Mesothelial cell of epicardium (in vitro differentiated cells): ENCODE measurements at regions not wholly inside any gene's neighbourhood (a gene's known extent, or its start where the extent isn't known, plus 50 kb on each side); places are given as distances from the start of the nearest gene placed in this dataset.

Experiments
- DNase-seq, 2 experiments: peaks; one replicate each; pipeline ENCODE4 v3.0.0; 2021; ENCODE audit warnings: low spot score in 2 of 2; ENCODE audit not compliant: unreplicated experiment in 2 of 2
- H3K27ac Mint-ChIP-seq: 2 replicates; pipeline ENCODE4 v1.8.0; 2021; ENCODE audit warnings: mixed read lengths
- H3K27me3 Mint-ChIP-seq: 2 replicates; pipeline ENCODE4 v1.8.0; 2021; ENCODE audit warnings: low read depth, mixed read lengths
- H3K36me3 Mint-ChIP-seq: 2 replicates; pipeline ENCODE4 v1.8.0; 2021; ENCODE audit warnings: mixed read lengths
- H3K4me1 Mint-ChIP-seq: 2 replicates; pipeline ENCODE4 v1.8.0; 2021; ENCODE audit warnings: mixed read lengths
- H3K4me3 Mint-ChIP-seq: 2 replicates; pipeline ENCODE4 v1.8.0; 2021; ENCODE audit warnings: mild to moderate bottlenecking, moderate library complexity, mixed read lengths
- H3K9me3 Mint-ChIP-seq: 2 replicates; pipeline ENCODE4 v1.8.0; 2021; ENCODE audit warnings: mixed read lengths
- CTCF ChIP-seq: fragments of 200-600 bp; sonication (generic); IDR thresholded peaks from one replicate; pipeline ENCODE4 v1.5.0; 2021; ENCODE audit warnings: antibody characterized with exemption; ENCODE audit not compliant: unreplicated experiment

- no peak for DNase-seq
- Mint-ChIP-seq H3K36me3 (no peaks in the 10 kb centered on the region), H3K27me3 (no peaks in the 10 kb centered on the region), H3K27ac (no peak overlapping the region), H3K9me3 (peaks cover 11% of the 10 kb centered on the region), H3K4me1 (no peaks in the 10 kb centered on the region), H3K4me3 (no peak overlapping the region)
- TF ChIP-seq CTCF, result no peak
Measured at GRCh38 chr9:29044959-29045358, 1471.7 kb upstream of the C9orf72 start.

DNA sequence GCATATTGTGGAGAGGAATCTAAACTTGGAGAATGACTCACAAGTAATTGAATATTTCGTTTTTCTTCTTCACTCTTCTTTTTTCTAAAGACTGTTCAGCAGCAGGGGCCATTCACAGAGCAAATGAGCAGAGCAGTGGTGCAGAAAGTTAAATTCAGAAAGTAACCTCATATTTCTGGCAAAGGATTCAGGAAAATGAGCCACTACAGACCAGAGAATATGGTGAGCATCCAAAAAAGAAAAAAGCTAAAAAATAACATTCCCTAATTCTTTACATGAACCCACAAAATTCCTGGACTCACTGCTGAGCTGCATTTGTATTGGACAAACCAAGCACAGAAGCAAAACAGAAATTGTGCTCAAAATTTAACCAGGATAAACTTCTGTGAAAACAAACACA, 1486.8 kb upstream of the C9orf72 start:
- no peak overlapping the region for H3K27ac Mint-ChIP-seq
- no peaks in the 10 kb centered on the region for H3K4me1 Mint-ChIP-seq
- TF ChIP-seq CTCF, result no peak
- H3K4me3 Mint-ChIP-seq, result no peak overlapping the region
- H3K36me3 Mint-ChIP-seq, result no peaks in the 10 kb centered on the region
- H3K27me3 Mint-ChIP-seq, result peaks cover 2% of the 10 kb centered on the region
- peaks cover 6% of the 10 kb centered on the region for H3K9me3 Mint-ChIP-seq
- no peak for DNase-seq

- H3K27me3 Mint-ChIP-seq, result peaks cover 5% of the 10 kb centered on the region
- TF ChIP-seq CTCF, result no peak
- no peaks in the 10 kb centered on the region for H3K4me1 Mint-ChIP-seq
- no peak overlapping the region for H3K4me3 Mint-ChIP-seq
- no peak for DNase-seq
- H3K36me3 Mint-ChIP-seq, result no peaks in the 10 kb centered on the region
- no peaks in the 10 kb centered on the region for H3K9me3 Mint-ChIP-seq
- no peak overlapping the region for H3K27ac Mint-ChIP-seq
Measured at GRCh38 chr9:29062446-29062845, 1489.2 kb upstream of the C9orf72 start.

DNA sequence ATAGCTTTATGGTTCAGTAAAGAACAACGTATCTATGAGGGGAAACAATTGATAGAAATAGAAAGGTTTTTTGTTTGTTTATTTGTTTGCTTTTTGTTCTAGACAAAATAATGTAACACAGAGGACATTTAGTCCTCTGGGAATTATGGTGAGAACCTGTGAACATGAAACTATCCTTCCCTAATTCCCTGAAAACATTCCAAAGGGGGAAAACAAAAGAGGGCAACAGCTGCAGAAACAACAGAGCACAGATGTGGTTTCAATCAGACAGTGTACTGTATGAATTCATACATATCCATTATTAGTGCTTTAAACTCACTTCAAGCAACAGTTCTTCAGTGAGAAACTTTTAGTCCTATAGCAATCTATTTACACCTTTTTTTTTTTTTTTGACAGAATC, 1489.8 kb upstream of the C9orf72 start:
- Mint-ChIP-seq H3K27me3 (peaks cover 5% of the 10 kb centered on the region), H3K36me3 (no peaks in the 10 kb centered on the region), H3K4me1 (no peaks in the 10 kb centered on the region), H3K9me3 (no peaks in the 10 kb centered on the region), H3K27ac (no peak overlapping the region), H3K4me3 (no peak overlapping the region)
- DNase-seq, result no peak
- TF ChIP-seq CTCF, result no peak

- H3K4me3 Mint-ChIP-seq, result no peak overlapping the region
- no peaks in the 10 kb centered on the region for H3K36me3 Mint-ChIP-seq
- H3K27ac Mint-ChIP-seq, result no peak overlapping the region
- no peak for TF ChIP-seq CTCF
- H3K4me1 Mint-ChIP-seq, result no peaks in the 10 kb centered on the region
- peaks cover 3% of the 10 kb centered on the region for H3K27me3 Mint-ChIP-seq
- H3K9me3 Mint-ChIP-seq, result no peaks in the 10 kb centered on the region
- no peak for DNase-seq
Measured at GRCh38 chr9:29066141-29066640, 1492.9 kb upstream of the C9orf72 start.

- no peak overlapping the region for H3K27ac Mint-ChIP-seq
- no peaks in the 10 kb centered on the region for H3K9me3 Mint-ChIP-seq
- H3K4me1 Mint-ChIP-seq, result no peaks in the 10 kb centered on the region
- H3K36me3 Mint-ChIP-seq, result no peaks in the 10 kb centered on the region
- H3K4me3 Mint-ChIP-seq, result no peak overlapping the region
- no peak for TF ChIP-seq CTCF
- DNase-seq, result no peak
- peaks cover 3% of the 10 kb centered on the region for H3K27me3 Mint-ChIP-seq
Measured at GRCh38 chr9:29068461-29068860, 1495.2 kb upstream of the C9orf72 start.
